Activated CD8-positive, alpha-beta T cell treated with anti-CD3 and anti-CD28 coated beads for 36 hours (primary cell): ENCODE measurements at regions not wholly inside any gene's neighbourhood (a gene's known extent, or its start where the extent isn't known, plus 50 kb on each side); places are given as distances from the start of the nearest gene placed in this dataset.

ENCODE experiments used
- ATAC-seq: fragments of 200-7000 bp; cut with Tn5 transposase; one replicate; pipeline ENCODE4 v1.10.0; 2021; ENCODE audit warnings: mild to moderate bottlenecking, moderate library complexity
- CTCF ChIA-PET: fragments of 350-600 bp; sonication (Branson Sonifier 250); formaldehyde crosslinking; loops from one replicate; lab custom pipeline; 2021; ENCODE audit warnings: antibody characterized with exemption; lab: Charles Lee
- POLR2A ChIA-PET: fragments of 350-600 bp; sonication (Branson Sonifier 250); formaldehyde crosslinking; loops from one replicate; lab custom pipeline; 2021; ENCODE audit warnings: antibody characterized with exemption; lab: Charles Lee
- DNase-seq: peaks from one replicate; pipeline ENCODE4 v3.0.0-alpha.2; 2020
- H3K27ac Mint-ChIP-seq: one replicate; pipeline ENCODE4 v1.8.0; 2021; ENCODE audit warnings: mild to moderate bottlenecking, mixed read lengths
- H3K27me3 Mint-ChIP-seq: one replicate; pipeline ENCODE4 v1.8.0; 2021; ENCODE audit warnings: mixed read lengths
- H3K36me3 Mint-ChIP-seq: one replicate; pipeline ENCODE4 v1.8.0; 2021; ENCODE audit warnings: low read depth, mixed read lengths
- H3K4me1 Mint-ChIP-seq: one replicate; pipeline ENCODE4 v1.8.0; 2021; ENCODE audit warnings: low read depth, mixed read lengths
- H3K4me3 Mint-ChIP-seq: one replicate; pipeline ENCODE4 v1.8.0; 2021; ENCODE audit warnings: mild to moderate bottlenecking, moderate library complexity, mixed read lengths
- H3K9me3 Mint-ChIP-seq: one replicate; pipeline ENCODE4 v1.8.0; 2021; ENCODE audit warnings: mixed read lengths
- intact Hi-C: fragments of 100-400 bp; cut with micrococcal nuclease; formaldehyde crosslinking; loops from one replicate; pipeline ENCODE4 v1.10.0; 2022
- TF ChIP-seq, protein P1 (sequence below): fragments of 200-600 bp; IDR thresholded peaks from one replicate; pipeline ENCODE4 v1.8.0; 2022; ENCODE audit warnings: antibody characterized with exemption, mild to moderate bottlenecking

DNA sequence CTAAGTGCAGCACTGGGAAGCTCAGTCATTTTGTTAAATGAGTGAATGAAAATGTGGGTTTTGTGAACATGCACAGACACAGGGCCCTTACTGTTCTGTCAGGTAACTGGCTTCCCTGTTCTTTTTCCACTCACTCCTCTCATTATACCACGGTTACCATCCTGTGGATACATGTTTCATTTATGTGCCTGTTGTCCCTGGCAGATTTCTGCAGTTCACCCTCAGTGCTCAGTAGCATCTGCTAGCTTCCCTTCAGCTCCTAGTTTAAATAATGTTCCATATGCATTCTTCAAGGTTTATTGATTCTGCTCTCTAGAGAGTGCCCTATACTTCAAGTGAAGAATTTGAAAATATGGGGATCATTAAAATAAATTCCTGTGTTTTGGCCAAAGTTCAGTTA, 1634.3 kb upstream of the ADGRL3 start:
- intact Hi-C loops: no loop called here
- Mint-ChIP-seq H3K27me3 (no peaks in the 10 kb centered on the region), H3K9me3 (peaks cover 8% of the 10 kb centered on the region), H3K27ac (no peak overlapping the region), H3K4me3 (no peak overlapping the region), H3K36me3 (no peaks in the 10 kb centered on the region), H3K4me1 (no peaks in the 10 kb centered on the region)
- DNase-seq: no peak
- POLR2A ChIA-PET: no interaction called here
- TF ChIP-seq, protein P1, sequence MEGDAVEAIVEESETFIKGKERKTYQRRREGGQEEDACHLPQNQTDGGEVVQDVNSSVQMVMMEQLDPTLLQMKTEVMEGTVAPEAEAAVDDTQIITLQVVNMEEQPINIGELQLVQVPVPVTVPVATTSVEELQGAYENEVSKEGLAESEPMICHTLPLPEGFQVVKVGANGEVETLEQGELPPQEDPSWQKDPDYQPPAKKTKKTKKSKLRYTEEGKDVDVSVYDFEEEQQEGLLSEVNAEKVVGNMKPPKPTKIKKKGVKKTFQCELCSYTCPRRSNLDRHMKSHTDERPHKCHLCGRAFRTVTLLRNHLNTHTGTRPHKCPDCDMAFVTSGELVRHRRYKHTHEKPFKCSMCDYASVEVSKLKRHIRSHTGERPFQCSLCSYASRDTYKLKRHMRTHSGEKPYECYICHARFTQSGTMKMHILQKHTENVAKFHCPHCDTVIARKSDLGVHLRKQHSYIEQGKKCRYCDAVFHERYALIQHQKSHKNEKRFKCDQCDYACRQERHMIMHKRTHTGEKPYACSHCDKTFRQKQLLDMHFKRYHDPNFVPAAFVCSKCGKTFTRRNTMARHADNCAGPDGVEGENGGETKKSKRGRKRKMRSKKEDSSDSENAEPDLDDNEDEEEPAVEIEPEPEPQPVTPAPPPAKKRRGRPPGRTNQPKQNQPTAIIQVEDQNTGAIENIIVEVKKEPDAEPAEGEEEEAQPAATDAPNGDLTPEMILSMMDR: no peak
- CTCF ChIA-PET: no interaction called here
- ATAC-seq: no peak

DNA sequence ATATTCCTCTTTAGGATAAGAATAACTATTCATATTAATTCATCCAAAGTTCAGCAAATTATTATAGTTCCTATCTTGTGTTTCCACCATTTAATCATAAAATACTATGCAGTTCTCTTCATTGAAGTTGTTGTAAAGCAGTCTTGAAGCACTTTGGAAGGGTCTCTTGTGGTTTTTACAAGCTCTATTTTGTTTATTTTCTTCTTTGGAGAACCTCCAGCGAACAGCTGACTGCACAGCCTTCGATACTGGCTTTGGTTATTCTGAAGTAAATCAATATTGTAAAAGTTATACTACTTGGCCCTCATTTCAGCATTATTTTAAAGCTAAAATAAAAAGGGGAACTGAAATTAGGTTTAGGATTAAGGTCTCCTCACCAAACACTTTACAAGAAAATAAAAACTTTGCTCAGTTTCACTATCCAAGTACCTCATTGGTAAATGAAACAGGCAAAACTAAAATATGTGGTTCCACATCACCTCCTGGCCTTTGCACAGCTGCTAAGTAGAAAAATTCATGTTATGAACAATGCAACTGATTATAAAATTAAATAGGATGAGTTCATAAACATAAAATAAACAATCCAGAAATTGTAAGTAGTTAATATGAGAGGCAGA, 1629.2 kb upstream of the ADGRL3 start:
- CTCF ChIA-PET: no interaction called here
- no peaks in the 10 kb centered on the region for H3K27me3 Mint-ChIP-seq
- ATAC-seq (no peak), DNase-seq (no peak)
- H3K36me3 Mint-ChIP-seq: no peaks in the 10 kb centered on the region
- H3K4me3 Mint-ChIP-seq: no peak overlapping the region
- TF ChIP-seq, protein P1: no peak
- peaks cover 6% of the 10 kb centered on the region for H3K9me3 Mint-ChIP-seq
- H3K4me1 Mint-ChIP-seq: no peaks in the 10 kb centered on the region
- POLR2A ChIA-PET: no interaction called here
- intact Hi-C loops: no loop called here
- H3K27ac Mint-ChIP-seq: no peak overlapping the region

DNA sequence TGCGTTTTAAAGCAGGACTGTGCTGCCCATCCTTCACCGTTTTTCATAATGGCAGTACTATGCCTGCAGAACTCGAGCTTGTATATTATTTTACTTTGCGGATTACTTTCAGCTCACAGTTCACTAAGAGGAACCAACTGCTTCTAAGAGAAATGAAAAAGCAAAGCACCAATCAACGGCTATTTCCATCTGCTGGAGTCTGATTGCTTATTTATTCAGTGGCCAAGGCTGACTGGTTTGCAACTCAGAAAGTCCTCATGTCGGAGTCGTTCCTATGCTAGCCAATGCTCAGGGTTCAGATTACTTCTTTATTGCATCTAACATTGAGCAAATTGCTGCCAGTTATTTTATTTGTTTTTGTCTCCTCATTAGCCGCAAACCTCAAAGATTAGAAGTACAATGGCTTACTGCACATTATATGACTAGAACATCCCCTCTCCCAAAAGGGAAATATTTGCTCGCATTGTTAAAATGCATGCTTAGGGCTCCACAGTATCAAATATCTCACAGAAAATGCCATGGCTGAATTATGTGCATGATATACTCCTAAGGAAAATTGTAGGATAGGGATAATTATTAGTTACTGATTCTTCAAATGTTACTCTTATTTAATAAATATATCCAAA, 1628.2 kb upstream of the ADGRL3 start:
- Mint-ChIP-seq H3K36me3 (no peaks in the 10 kb centered on the region), H3K4me1 (no peaks in the 10 kb centered on the region), H3K27me3 (no peaks in the 10 kb centered on the region), H3K9me3 (peaks cover 6% of the 10 kb centered on the region), H3K4me3 (no peak overlapping the region), H3K27ac (no peak overlapping the region)
- ChIA-PET CTCF (no interaction called here), POLR2A (no interaction called here)
- no peak for ATAC-seq
- no peak for DNase-seq
- intact Hi-C loops: no loop called here
- TF ChIP-seq, protein P1: no peak

DNA sequence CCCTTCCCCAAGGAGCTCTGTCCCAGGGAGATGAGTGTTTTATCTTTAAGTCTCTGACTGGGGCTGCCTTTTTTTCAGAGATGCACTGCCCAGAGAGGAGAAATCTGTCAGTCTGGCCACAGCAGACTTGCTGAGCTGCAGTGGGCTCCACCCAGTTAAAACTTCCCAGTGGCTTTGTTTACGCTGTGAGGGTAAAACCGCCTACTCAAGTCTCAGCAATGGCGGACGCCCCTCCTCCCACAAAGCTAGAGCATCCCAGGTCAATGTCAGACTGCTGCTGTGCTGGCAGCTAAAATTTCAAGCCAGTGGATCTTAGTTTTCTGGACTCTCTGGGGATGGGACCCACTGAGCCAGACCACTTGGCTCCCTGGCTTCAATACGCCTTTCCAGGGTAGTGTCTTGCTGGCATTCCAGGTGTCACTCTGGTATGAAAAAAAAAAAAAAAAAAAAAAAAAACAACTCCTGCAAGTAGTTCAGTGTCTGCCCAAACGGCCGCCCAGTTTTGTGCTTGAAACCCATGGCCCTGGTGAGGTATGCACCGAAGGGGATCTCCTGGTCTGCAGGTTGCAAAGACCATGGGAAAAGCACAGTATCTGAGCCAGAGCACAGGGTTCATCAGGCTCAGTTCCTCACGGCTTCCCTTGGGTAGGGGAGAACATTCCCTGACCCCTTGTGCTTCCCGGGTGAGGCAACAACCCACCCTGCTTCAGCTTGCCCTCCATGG, 1616.1 kb upstream of the ADGRL3 start:
- TF ChIP-seq, protein P1: no peak
- intact Hi-C loops: no loop called here
- no peak for ATAC-seq
- Mint-ChIP-seq H3K27me3 (no peaks in the 10 kb centered on the region), H3K27ac (no peak overlapping the region), H3K9me3 (peaks cover 9% of the 10 kb centered on the region), H3K36me3 (no peaks in the 10 kb centered on the region), H3K4me3 (no peak overlapping the region), H3K4me1 (no peaks in the 10 kb centered on the region)
- DNase-seq: no peak
- ChIA-PET CTCF (no interaction called here), POLR2A (no interaction called here)
